ENCODE measurements at regions not wholly inside any gene's neighbourhood (a gene's known extent, or its start where the extent isn't known, plus 50 kb on each side); places are given as distances from the start of the nearest gene placed in this dataset.
A peak's percentile ranks its signal among the peaks of the same experiment; 100 is the strongest.

DNA sequence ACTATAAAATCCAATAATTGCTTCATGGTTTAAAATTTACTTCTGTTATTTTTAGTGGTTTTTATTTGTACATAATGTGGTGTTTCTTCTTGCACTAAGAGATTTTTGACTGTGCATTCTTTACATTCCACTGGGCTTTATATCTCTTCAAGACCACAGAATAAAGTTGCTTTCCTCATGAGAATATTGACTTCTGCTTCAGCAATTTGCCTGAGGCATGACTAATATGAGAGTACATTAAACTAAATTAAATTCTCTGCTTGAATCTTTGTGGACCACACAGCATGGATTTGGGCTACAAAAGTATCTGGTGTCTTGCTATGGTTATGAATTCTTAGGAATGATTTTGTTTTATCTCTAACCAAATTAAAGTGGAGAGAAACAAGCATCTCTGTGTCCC, 1463.4 kb upstream of the PCDH20 start:
- ATAC-seq: no peak

DNA sequence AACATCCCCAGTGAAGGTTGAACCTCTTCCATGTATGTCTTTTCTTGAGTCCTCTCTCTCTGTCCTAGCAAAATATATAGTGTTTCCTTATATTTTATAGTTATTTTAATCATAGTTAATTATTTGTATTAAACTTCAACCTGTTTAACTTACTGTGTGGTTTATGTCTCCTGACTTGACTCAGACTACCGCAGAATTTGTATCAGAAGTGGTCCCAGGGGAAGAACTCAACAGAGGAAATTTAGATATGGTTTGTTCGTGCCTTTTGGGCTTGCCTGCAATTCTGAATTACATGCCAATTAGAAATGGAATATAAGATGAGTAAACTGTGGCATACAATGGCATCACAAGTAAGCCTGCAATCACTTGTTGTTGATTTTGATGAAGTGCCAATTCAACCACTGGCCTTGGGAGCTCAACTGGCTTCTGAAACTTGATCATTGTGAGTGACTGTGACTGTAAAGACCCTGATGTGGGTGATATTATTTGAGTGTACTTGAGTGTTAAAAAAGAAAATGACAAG, 1459.5 kb upstream of the PCDH20 start:
- no peak for ATAC-seq
- TF ChIP-seq, protein P1, sequence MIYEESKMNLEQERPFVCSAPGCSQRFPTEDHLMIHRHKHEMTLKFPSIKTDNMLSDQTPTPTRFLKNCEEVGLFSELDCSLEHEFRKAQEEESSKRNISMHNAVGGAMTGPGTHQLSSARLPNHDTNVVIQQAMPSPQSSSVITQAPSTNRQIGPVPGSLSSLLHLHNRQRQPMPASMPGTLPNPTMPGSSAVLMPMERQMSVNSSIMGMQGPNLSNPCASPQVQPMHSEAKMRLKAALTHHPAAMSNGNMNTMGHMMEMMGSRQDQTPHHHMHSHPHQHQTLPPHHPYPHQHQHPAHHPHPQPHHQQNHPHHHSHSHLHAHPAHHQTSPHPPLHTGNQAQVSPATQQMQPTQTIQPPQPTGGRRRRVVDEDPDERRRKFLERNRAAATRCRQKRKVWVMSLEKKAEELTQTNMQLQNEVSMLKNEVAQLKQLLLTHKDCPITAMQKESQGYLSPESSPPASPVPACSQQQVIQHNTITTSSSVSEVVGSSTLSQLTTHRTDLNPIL (CRISPR knock-in tag; IDR thresholded peaks at IDR 0.05; ENCODE audit: low read depth): no peak
- no peak for TF ChIP-seq ZFP3 (CRISPR knock-in tag; IDR thresholded peaks at IDR 0.05)
- TF ChIP-seq ZFP30 (CRISPR knock-in tag; IDR thresholded peaks at IDR 0.05): no peak
- TF ChIP-seq GLIS3 (CRISPR knock-in tag; IDR thresholded peaks at IDR 0.05): no peak

More for the DNA sequence above, 1463.4 kb upstream of the PCDH20 start:
- no peak for TF ChIP-seq ESRRG (CRISPR knock-in tag; IDR thresholded peaks at IDR 0.05)
- peak; percentile 69 for TF ChIP-seq ISL1 (CRISPR knock-in tag; IDR thresholded peaks at IDR 0.05)
- no peak for TF ChIP-seq TCF4 (CRISPR knock-in tag; IDR thresholded peaks at IDR 0.05; ENCODE audit: borderline replicate concordance)

DNA sequence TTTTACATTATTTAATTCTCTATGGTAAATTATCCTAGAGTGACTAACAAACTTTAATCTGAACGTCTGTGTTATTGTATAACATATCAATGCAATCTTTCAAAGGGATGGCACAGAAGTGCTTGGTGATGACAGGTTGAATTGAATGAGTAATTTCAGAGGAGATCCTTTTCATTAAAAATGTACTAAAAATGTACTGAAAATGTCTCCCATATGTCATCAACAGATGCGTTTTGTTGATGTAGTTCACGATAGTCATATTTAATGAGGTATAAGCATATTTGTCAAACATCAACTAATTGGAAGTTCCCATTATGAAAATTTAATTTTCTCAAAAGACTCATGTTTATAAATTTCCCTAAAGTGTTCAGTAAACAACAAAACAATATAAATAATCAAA, 1434.7 kb upstream of the PCDH20 start:
- TF ChIP-seq PPARA (CRISPR knock-in tag; IDR thresholded peaks at IDR 0.05; ENCODE audit: borderline replicate concordance) (no peak), CSDC2 (CRISPR knock-in tag; IDR thresholded peaks at IDR 0.05) (no peak), OSR1 (CRISPR knock-in tag; IDR thresholded peaks at IDR 0.05) (no peak), TCF4 (CRISPR knock-in tag; IDR thresholded peaks at IDR 0.05; ENCODE audit: borderline replicate concordance) (no peak), ZC3H10 (CRISPR knock-in tag; IDR thresholded peaks at IDR 0.05) (no peak), ZNF70 (CRISPR knock-in tag; IDR thresholded peaks at IDR 0.05) (no peak), ZNF8 (CRISPR knock-in tag; IDR thresholded peaks at IDR 0.05) (no peak), ZNF565 (CRISPR knock-in tag; conservative IDR thresholded peaks at IDR 0.05; ENCODE audit: low read depth) (no peak), ESRRG (CRISPR knock-in tag; IDR thresholded peaks at IDR 0.05) (no peak), SNAI2 (CRISPR knock-in tag; IDR thresholded peaks at IDR 0.05) (no peak), BACH2 (CRISPR knock-in tag; IDR thresholded peaks at IDR 0.05; ENCODE audit: borderline replicate concordance) (no peak), ZFP30 (CRISPR knock-in tag; IDR thresholded peaks at IDR 0.05) (no peak)
- TF ChIP-seq, protein P2, sequence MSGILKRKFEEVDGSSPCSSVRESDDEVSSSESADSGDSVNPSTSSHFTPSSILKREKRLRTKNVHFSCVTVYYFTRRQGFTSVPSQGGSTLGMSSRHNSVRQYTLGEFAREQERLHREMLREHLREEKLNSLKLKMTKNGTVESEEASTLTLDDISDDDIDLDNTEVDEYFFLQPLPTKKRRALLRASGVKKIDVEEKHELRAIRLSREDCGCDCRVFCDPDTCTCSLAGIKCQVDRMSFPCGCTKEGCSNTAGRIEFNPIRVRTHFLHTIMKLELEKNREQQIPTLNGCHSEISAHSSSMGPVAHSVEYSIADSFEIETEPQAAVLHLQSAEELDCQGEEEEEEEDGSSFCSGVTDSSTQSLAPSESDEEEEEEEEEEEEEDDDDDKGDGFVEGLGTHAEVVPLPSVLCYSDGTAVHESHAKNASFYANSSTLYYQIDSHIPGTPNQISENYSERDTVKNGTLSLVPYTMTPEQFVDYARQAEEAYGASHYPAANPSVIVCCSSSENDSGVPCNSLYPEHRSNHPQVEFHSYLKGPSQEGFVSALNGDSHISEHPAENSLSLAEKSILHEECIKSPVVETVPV (CRISPR knock-in tag; IDR thresholded peaks at IDR 0.05): no peak
- TF ChIP-seq, protein P3, sequence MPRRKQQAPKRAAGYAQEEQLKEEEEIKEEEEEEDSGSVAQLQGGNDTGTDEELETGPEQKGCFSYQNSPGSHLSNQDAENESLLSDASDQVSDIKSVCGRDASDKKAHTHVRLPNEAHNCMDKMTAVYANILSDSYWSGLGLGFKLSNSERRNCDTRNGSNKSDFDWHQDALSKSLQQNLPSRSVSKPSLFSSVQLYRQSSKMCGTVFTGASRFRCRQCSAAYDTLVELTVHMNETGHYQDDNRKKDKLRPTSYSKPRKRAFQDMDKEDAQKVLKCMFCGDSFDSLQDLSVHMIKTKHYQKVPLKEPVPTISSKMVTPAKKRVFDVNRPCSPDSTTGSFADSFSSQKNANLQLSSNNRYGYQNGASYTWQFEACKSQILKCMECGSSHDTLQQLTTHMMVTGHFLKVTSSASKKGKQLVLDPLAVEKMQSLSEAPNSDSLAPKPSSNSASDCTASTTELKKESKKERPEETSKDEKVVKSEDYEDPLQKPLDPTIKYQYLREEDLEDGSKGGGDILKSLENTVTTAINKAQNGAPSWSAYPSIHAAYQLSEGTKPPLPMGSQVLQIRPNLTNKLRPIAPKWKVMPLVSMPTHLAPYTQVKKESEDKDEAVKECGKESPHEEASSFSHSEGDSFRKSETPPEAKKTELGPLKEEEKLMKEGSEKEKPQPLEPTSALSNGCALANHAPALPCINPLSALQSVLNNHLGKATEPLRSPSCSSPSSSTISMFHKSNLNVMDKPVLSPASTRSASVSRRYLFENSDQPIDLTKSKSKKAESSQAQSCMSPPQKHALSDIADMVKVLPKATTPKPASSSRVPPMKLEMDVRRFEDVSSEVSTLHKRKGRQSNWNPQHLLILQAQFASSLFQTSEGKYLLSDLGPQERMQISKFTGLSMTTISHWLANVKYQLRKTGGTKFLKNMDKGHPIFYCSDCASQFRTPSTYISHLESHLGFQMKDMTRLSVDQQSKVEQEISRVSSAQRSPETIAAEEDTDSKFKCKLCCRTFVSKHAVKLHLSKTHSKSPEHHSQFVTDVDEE (CRISPR knock-in tag; IDR thresholded peaks at IDR 0.05): no peak
- TF ChIP-seq, protein P1 (CRISPR knock-in tag; IDR thresholded peaks at IDR 0.05; ENCODE audit: low read depth): no peak
- TF ChIP-seq, protein P4, sequence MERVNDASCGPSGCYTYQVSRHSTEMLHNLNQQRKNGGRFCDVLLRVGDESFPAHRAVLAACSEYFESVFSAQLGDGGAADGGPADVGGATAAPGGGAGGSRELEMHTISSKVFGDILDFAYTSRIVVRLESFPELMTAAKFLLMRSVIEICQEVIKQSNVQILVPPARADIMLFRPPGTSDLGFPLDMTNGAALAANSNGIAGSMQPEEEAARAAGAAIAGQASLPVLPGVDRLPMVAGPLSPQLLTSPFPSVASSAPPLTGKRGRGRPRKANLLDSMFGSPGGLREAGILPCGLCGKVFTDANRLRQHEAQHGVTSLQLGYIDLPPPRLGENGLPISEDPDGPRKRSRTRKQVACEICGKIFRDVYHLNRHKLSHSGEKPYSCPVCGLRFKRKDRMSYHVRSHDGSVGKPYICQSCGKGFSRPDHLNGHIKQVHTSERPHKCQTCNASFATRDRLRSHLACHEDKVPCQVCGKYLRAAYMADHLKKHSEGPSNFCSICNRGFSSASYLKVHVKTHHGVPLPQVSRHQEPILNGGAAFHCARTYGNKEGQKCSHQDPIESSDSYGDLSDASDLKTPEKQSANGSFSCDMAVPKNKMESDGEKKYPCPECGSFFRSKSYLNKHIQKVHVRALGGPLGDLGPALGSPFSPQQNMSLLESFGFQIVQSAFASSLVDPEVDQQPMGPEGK (CRISPR knock-in tag; IDR thresholded peaks at IDR 0.05; ENCODE audit: borderline replicate concordance): no peak
- no peak for ATAC-seq

DNA sequence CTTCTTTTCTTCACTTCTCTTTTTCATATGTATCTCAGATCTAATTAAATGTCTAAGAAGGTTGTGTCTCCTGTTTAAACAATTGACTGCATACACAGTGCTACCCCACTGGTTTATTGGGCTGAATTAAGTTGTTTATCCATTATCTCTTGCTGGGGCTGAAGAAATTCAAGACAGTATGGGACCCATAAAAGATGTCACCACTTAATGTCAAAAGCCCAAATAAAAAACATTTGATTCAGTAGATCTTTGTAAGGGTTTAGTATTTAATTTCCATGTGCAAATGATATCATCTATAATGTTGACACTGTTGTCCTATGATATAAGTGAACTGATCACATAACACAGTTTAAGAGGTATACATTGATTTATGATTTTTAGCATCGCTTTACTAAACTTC, 1431.9 kb upstream of the PCDH20 start:
- no peak for ATAC-seq
- TF ChIP-seq ZFP3 (CRISPR knock-in tag; IDR thresholded peaks at IDR 0.05) (no peak), ARNTL (CRISPR knock-in tag; IDR thresholded peaks at IDR 0.05; ENCODE audit: borderline replicate concordance, low read depth) (no peak), CSDC2 (CRISPR knock-in tag; IDR thresholded peaks at IDR 0.05) (no peak), ZFP30 (CRISPR knock-in tag; IDR thresholded peaks at IDR 0.05) (no peak), ZNF565 (CRISPR knock-in tag; conservative IDR thresholded peaks at IDR 0.05; ENCODE audit: low read depth) (no peak), SNAI2 (CRISPR knock-in tag; IDR thresholded peaks at IDR 0.05) (no peak), GLIS3 (CRISPR knock-in tag; IDR thresholded peaks at IDR 0.05) (no peak), ZNF8 (CRISPR knock-in tag; IDR thresholded peaks at IDR 0.05) (no peak), TCF4 (CRISPR knock-in tag; IDR thresholded peaks at IDR 0.05; ENCODE audit: borderline replicate concordance) (no peak), RARB (CRISPR knock-in tag; IDR thresholded peaks at IDR 0.05) (no peak), ISL1 (CRISPR knock-in tag; IDR thresholded peaks at IDR 0.05) (no peak)
- TF ChIP-seq, protein P5, sequence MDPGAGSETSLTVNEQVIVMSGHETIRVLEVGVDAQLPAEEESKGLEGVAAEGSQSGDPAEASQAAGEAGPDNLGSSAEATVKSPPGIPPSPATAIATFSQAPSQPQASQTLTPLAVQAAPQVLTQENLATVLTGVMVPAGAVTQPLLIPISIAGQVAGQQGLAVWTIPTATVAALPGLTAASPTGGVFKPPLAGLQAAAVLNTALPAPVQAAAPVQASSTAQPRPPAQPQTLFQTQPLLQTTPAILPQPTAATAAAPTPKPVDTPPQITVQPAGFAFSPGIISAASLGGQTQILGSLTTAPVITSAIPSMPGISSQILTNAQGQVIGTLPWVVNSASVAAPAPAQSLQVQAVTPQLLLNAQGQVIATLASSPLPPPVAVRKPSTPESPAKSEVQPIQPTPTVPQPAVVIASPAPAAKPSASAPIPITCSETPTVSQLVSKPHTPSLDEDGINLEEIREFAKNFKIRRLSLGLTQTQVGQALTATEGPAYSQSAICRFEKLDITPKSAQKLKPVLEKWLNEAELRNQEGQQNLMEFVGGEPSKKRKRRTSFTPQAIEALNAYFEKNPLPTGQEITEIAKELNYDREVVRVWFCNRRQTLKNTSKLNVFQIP (CRISPR knock-in tag; IDR thresholded peaks at IDR 0.05; ENCODE audit: borderline replicate concordance, low read depth): no peak
- TF ChIP-seq, protein P2 (CRISPR knock-in tag; IDR thresholded peaks at IDR 0.05): no peak
- TF ChIP-seq, protein P1 (CRISPR knock-in tag; IDR thresholded peaks at IDR 0.05; ENCODE audit: low read depth): no peak
